HG02885 (cell line): ENCODE measurements at regions not wholly inside any gene's neighbourhood (a gene's known extent, or its start where the extent isn't known, plus 50 kb on each side); places are given as distances from the start of the nearest gene placed in this dataset.

Experiments used
- ATAC-seq: cut with Tn5 transposase; IDR thresholded peaks from one replicate; pipeline ENCODE4 v1.9.1; 2021; ENCODE audit warnings: mild to moderate bottlenecking; ENCODE audit not compliant: unreplicated experiment, poor library complexity

- no peak for ATAC-seq
Observed at GRCh38 chr16:74183601-74184360, 112.8 kb upstream of the PSMD7 start.

GRCh38 chr16:74169687-74170376 lies 126.8 kb upstream of the PSMD7 start:
- ATAC-seq: peak; percentile 44

GRCh38 chr16:74169066-74169465 lies 127.5 kb upstream of the PSMD7 start:
- ATAC-seq: no peak

GRCh38 chr16:74168445-74168844 lies 128.2 kb upstream of the PSMD7 start:
- ATAC-seq: no peak

GRCh38 chr16:74166456-74166855 lies 130.2 kb upstream of the PSMD7 start:
- ATAC-seq: no peak

GRCh38 chr16:74165566-74166080 lies 131.0 kb upstream of the PSMD7 start:
- no peak for ATAC-seq

- ATAC-seq: no peak
Observed at GRCh38 chr16:74160759-74161158, 135.9 kb upstream of the PSMD7 start.

- no peak for ATAC-seq
Observed at GRCh38 chr16:74153773-74154172, 142.8 kb upstream of the PSMD7 start.

- no peak for ATAC-seq
Observed at GRCh38 chr16:74146643-74147042, 150.0 kb upstream of the PSMD7 start.

GRCh38 chr16:74143171-74143570 lies 153.4 kb upstream of the PSMD7 start:
- ATAC-seq: no peak

- no peak for ATAC-seq
Observed at GRCh38 chr16:74141015-74141414, 155.6 kb upstream of the PSMD7 start.

GRCh38 chr16:74140557-74140956 lies 156.1 kb upstream of the PSMD7 start:
- ATAC-seq: no peak

- no peak for ATAC-seq
Observed at GRCh38 chr16:74123826-74124225, 172.8 kb upstream of the PSMD7 start.

- ATAC-seq: no peak
Observed at GRCh38 chr16:74123195-74123594, 173.4 kb upstream of the PSMD7 start.

GRCh38 chr16:74117798-74118197 lies 178.8 kb upstream of the PSMD7 start:
- ATAC-seq: no peak

GRCh38 chr16:74113545-74113944 lies 183.1 kb upstream of the PSMD7 start:
- no peak for ATAC-seq

GRCh38 chr16:74111456-74111982 lies 185.1 kb upstream of the PSMD7 start:
- no peak for ATAC-seq

GRCh38 chr16:74107795-74108610 lies 188.6 kb upstream of the PSMD7 start:
- ATAC-seq: peak; percentile 64

GRCh38 chr16:74104022-74104421 lies 192.6 kb upstream of the PSMD7 start:
- ATAC-seq: no peak

- no peak for ATAC-seq
Observed at GRCh38 chr16:74101379-74102137, 195.1 kb upstream of the PSMD7 start.
